CD14-positive monocyte (primary cell): ENCODE measurements at regions not wholly inside any gene's neighbourhood (a gene's known extent, or its start where the extent isn't known, plus 50 kb on each side); places are given as distances from the start of the nearest gene placed in this dataset.
A peak's percentile ranks its signal among the peaks of the same experiment; 100 is the strongest.

Experiments used
- DNase-seq, 3 donors: peaks; one replicate each; pipeline ENCODE4 v3.0.0-alpha.2; 2011 to 2022
- H2AFZ ChIP-seq: 2 replicates; pipeline ENCODE4 v1.6.0; 2012; ENCODE audit warnings: mild to moderate bottlenecking, low read depth, low read length, inconsistent platforms; ENCODE audit not compliant: insufficient read depth, poor library complexity, severe bottlenecking
- H3K27ac ChIP-seq, 2 donors: 1 replicate in 1 of 2; 2 replicates in 1 of 2; pipeline ENCODE4 v1.5.1; 2012 to 2013; ENCODE audit warnings: low read length in 2 of 2, control low read depth in 1 of 2, inconsistent platforms in 1 of 2, low read depth in 1 of 2, mild to moderate bottlenecking in 1 of 2
- H3K27me3 ChIP-seq, 2 donors: one replicate each; pipeline versions ENCODE4 v1.6.0 to v1.6.1; 2011 to 2013; ENCODE audit warnings: low read length in 2 of 2; ENCODE audit not compliant: control insufficient read depth in 2 of 2, insufficient read depth in 2 of 2
- H3K36me3 ChIP-seq, 2 donors: replicated peaks in 1 of 2; 1 replicate in 1 of 2; 2 replicates in 1 of 2; pipeline versions ENCODE4 v1.5.1 to v1.6.1; 2012 to 2013; ENCODE audit warnings: low read length in 2 of 2, control low read depth in 1 of 2, inconsistent platforms in 1 of 2, mild to moderate bottlenecking in 1 of 2; ENCODE audit not compliant: insufficient read depth in 2 of 2, control insufficient read depth in 1 of 2
- H3K4me1 ChIP-seq, 2 donors: 1 replicate in 1 of 2; 2 replicates in 1 of 2; pipeline versions ENCODE4 v1.5.1 to v1.6.1; 2012 to 2013; ENCODE audit warnings: low read length in 2 of 2, control low read depth in 1 of 2, inconsistent platforms in 1 of 2, mild to moderate bottlenecking in 1 of 2, moderate library complexity in 1 of 2; ENCODE audit not compliant: insufficient read depth in 2 of 2, control insufficient read depth in 1 of 2
- H3K4me2 ChIP-seq: replicated peaks from 2 replicates; pipeline ENCODE3; 2012; ENCODE audit warnings: low read length, moderate library complexity, mild to moderate bottlenecking; ENCODE audit not compliant: poor library complexity, severe bottlenecking; ENCODE audit errors: extremely low read depth
- H3K4me3 ChIP-seq, 3 experiments: fragments of 200-600 bp in 1 of 3; sonication (generic) in 1 of 3; replicated peaks in 1 of 3; 1 replicate in 2 of 3; 2 replicates in 1 of 3; pipeline ENCODE4 v1.5.1; 2011 to 2013; ENCODE audit warnings: low read length in 3 of 3, mild to moderate bottlenecking in 3 of 3, control low read depth in 2 of 3, low read depth in 2 of 3, inconsistent platforms in 1 of 3, moderate library complexity in 1 of 3
- H3K79me2 ChIP-seq: 2 replicates; pipeline ENCODE4 v1.6.0; 2012; ENCODE audit warnings: mild to moderate bottlenecking, control low read depth, inconsistent platforms, low read length, moderate library complexity; ENCODE audit not compliant: insufficient read depth
- H3K9ac ChIP-seq: 2 replicates; pipeline ENCODE4 v1.6.0; 2017; ENCODE audit warnings: low read length, mild to moderate bottlenecking; ENCODE audit not compliant: insufficient read depth, poor library complexity, severe bottlenecking
- H3K9me3 ChIP-seq, 2 donors: replicated peaks in 1 of 2; 1 replicate in 1 of 2; 2 replicates in 1 of 2; pipeline versions ENCODE4 v1.5.1 to v1.6.1; 2012 to 2013; ENCODE audit warnings: low read length in 2 of 2, control low read depth in 1 of 2; ENCODE audit not compliant: control insufficient read depth in 1 of 2, insufficient read depth in 1 of 2
- H4K20me1 ChIP-seq: 2 replicates; pipeline ENCODE4 v1.6.0; 2012; ENCODE audit warnings: mild to moderate bottlenecking, low read length, control low read depth, moderate library complexity; ENCODE audit not compliant: insufficient read depth
- H3K27ac Mint-ChIP-seq, 7 donors: one replicate each; pipeline ENCODE4 v1.8.0; 2020; ENCODE audit warnings: mild to moderate bottlenecking in 7 of 7, mixed read lengths in 7 of 7, moderate library complexity in 6 of 7, inconsistent platforms in 2 of 7
- H3K27me3 Mint-ChIP-seq, 3 donors: one replicate each; pipeline ENCODE4 v1.8.0; 2021 to 2022; ENCODE audit warnings: low read depth in 3 of 3, mild to moderate bottlenecking in 3 of 3, mixed read lengths in 3 of 3, moderate library complexity in 3 of 3, inconsistent platforms in 1 of 3
- H3K36me3 Mint-ChIP-seq, 2 donors: one replicate each; pipeline ENCODE4 v1.8.0; 2020; ENCODE audit warnings: mixed read lengths in 2 of 2, inconsistent platforms in 1 of 2, mild to moderate bottlenecking in 1 of 2
- H3K4me1 Mint-ChIP-seq: one replicate; pipeline ENCODE4 v1.8.0; 2020; ENCODE audit warnings: mild to moderate bottlenecking, mixed read lengths
- H3K4me3 Mint-ChIP-seq, 2 donors: one replicate each; pipeline ENCODE4 v1.8.0; 2020; ENCODE audit warnings: mild to moderate bottlenecking in 2 of 2, mixed read lengths in 2 of 2, moderate library complexity in 1 of 2
- H3K9me3 Mint-ChIP-seq, 7 donors: one replicate each; pipeline ENCODE4 v1.8.0; 2020 to 2022; ENCODE audit warnings: mixed read lengths in 7 of 7, mild to moderate bottlenecking in 6 of 7, moderate library complexity in 6 of 7, inconsistent platforms in 2 of 7
- CTCF ChIP-seq: fragments of 200-600 bp; IDR thresholded peaks from one replicate; pipeline ENCODE4 v1.8.0; 2022; ENCODE audit warnings: antibody characterized with exemption, mild to moderate bottlenecking
- WGBS: methylation state at CpG from one replicate; pipeline ENCODE4 v1.1.5; 2013; ENCODE audit warnings: missing lambda C conversion rate; ENCODE audit not compliant: insufficient coverage; 5-methylcytosine and 5-hydroxymethylcytosine counted together
- intact Hi-C, 2 donors: fragments of 100-400 bp; cut with micrococcal nuclease; formaldehyde crosslinking; loops; one replicate each; pipeline versions ENCODE4 v1.15.0 to v1.15.1; 2023

GRCh38 chr21:38899277-38899947 is 93.7 kb downstream of the ETS2 start:
- peaks cover 8 to 14% (median 10%) of the 10 kb centered on the region in 7 donors for H3K9me3 Mint-ChIP-seq
- no peak for DNase-seq
- H3K27me3 Mint-ChIP-seq = peaks cover 0 to 2% (median 0%) of the 10 kb centered on the region in 3 donors
- Histone ChIP-seq H3K36me3 (no peaks in the 10 kb centered on the region), H3K9me3 (peaks cover 0 to 2% of the 10 kb centered on the region in 2 donors), H3K27me3 (no peaks in the 10 kb centered on the region), H3K4me1 (no peaks in the 10 kb centered on the region), H3K27ac (no peak overlapping the region), H4K20me1 (no peaks in the 10 kb centered on the region), H3K4me3 (no peak overlapping the region), H3K4me2 (no peak overlapping the region), H3K9ac (no peak overlapping the region), H2AFZ (no peak overlapping the region), H3K79me2 (no peaks in the 10 kb centered on the region)
- intact Hi-C loops = no loop called here
- peaks cover 9% of the 10 kb centered on the region for H3K4me1 Mint-ChIP-seq
- no peak overlapping the region for H3K27ac Mint-ChIP-seq
- H3K36me3 Mint-ChIP-seq = no peaks in the 10 kb centered on the region
- no peak overlapping the region for H3K4me3 Mint-ChIP-seq
- no peak for TF ChIP-seq CTCF
- WGBS = no CpG with 5 or more reads among the region's 3 CpGs

GRCh38 chr21:38898422-38899096 is 92.8 kb downstream of the ETS2 start:
- Histone ChIP-seq H3K27me3 (no peaks in the 10 kb centered on the region), H3K9me3 (peaks cover 0 to 2% of the 10 kb centered on the region in 2 donors), H3K9ac (no peak overlapping the region), H3K4me3 (no peak overlapping the region), H3K4me1 (no peaks in the 10 kb centered on the region), H3K4me2 (no peak overlapping the region), H3K79me2 (no peaks in the 10 kb centered on the region), H4K20me1 (no peaks in the 10 kb centered on the region), H3K27ac (no peak overlapping the region), H2AFZ (no peak overlapping the region), H3K36me3 (no peaks in the 10 kb centered on the region)
- peaks cover 0 to 2% (median 0%) of the 10 kb centered on the region in 3 donors for H3K27me3 Mint-ChIP-seq
- H3K9me3 Mint-ChIP-seq = peaks cover 4 to 14% (median 12%) of the 10 kb centered on the region in 7 donors
- DNase-seq = peak; percentile 37 to 66 (median 43)
- TF ChIP-seq CTCF = no peak
- H3K4me1 Mint-ChIP-seq = peaks cover 9% of the 10 kb centered on the region
- intact Hi-C loops = no loop called here
- no CpG with 5 or more reads among the region's 5 CpGs for WGBS
- peak overlapping the region in 1 of 7 donors; percentile 23 for H3K27ac Mint-ChIP-seq
- no peaks in the 10 kb centered on the region for H3K36me3 Mint-ChIP-seq
- no peak overlapping the region for H3K4me3 Mint-ChIP-seq
